Activated T-cell treated with anti-CD3 and anti-CD28 coated beads for 4 hours (primary cell): ENCODE measurements at regions not wholly inside any gene's neighbourhood (a gene's known extent, or its start where the extent isn't known, plus 50 kb on each side); places are given as distances from the start of the nearest gene placed in this dataset.

Source experiments
- DNase-seq: peaks from one replicate; pipeline ENCODE4 v3.0.0-alpha.2; 2020

DNA sequence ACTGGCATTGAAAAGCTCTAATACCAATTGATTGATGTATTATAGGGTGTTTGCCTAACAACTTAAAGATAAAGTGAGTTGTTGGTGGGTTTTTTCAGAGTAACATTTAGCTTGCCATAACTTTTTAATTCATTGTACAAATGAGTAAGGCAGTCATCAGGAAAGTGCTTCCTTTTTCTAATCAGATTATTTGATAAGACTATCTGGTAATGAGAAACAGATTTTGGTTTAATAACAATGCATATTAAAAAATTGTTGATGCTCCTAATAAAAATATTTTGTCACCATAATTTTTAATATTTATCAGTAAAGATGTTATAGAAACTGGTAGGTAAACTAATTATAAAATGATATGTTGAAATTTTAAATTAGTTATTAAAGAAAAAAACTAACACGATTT is 51.3 kb downstream of the BLTP1 start:
- no peak for DNase-seq

DNA sequence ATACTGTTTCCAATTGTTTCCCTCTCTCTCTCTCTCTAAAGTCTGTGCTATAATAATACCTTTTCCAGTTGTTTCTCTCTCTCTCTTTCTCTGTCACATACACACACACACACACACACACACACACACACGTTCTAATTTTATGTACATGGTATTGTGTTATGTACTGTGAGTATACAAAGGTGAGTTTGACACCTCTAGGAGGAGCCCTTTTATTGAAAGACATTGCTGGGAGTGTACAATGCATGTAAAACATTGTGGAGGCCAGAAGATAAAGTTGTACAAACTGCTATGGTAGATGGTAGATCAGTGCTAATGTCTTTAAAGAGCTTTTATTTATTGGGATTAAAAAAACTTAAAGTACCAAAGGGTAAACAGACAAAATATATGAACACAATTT is 53.6 kb downstream of the BLTP1 start:
- DNase-seq = no peak

DNA sequence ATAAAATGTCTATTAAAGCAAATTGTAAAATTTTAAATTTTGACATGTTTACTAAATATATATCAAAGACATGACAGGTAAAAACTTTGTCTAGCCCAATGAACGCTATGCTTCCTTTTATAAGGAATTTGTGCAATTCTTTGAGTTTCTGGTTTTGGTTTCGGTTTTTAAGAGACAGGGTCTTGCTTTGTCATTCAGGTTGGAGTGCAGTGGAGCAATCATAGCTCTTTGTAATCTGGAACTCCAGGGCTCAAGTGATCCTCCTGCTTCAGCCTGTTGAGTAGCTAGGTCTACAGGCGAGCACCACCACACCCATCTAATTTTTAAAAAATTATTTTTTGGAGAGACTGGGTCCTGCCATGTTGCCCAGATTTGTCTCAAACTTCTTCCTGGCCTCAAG is 60.7 kb downstream of the BLTP1 start:
- DNase-seq = no peak

DNA sequence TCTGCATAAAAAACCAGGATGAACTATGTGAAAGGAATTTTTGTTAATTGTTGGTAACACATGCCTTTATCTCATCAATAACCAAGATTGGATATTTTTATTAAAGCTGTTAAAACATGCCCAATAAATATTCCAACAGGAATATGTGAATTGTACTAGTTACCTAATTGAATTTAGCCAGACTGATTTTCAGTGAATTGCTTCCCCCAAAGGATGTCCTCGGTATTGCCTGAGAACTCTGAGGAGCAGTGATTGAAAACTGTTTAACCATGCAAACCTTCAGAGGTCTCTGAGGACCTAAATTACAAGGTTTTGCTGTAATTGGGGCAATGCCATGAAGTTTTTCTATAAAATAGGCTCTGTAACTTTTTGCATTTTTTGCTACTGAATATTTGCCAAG is 66.6 kb downstream of the BLTP1 start:
- DNase-seq = no peak

DNA sequence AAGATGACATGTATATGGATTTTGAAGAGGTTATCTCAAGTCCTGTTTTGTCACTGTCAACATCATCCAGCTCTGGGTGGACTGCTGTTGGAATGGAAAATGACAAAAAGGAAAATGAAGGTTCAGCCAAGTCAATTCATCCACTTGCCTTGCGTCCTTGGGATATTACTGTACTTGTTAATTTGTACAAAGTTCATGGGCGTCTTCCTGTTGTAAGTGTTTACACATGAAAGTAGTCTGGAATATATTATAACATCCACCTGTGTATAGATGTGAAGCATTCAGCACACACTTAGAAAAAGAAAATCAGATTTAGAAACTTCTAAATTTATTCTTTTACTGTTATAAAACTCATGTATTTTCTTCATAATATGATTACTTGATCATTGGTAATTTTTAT is 67.2 kb downstream of the BLTP1 start:
- DNase-seq = no peak

- no peak for DNase-seq
These were observed 69.2 kb downstream of the BLTP1 start for GRCh38 chr4:122221322-122221721.

DNA sequence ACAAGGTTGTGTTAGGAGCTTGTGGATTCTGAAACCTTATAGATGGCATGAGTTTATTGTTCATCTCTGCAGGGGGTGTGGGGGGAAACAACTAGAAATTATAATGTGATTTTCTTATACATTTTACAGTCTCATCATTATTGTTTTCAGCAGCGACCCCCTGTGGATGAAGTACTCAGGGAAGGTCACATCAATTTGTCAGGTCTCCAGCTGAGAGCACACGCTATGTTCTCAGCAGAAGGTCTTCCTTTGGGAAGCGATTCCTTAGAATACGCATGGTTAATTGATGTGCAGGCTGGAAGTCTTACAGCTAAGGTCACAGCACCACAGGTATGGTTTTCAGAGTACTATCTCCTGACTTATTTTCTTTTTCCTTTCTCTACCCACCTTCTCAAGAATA is 72.2 kb downstream of the BLTP1 start:
- peak; percentile 0 for DNase-seq

- no peak for DNase-seq
These were observed 75.1 kb downstream of the BLTP1 start for GRCh38 chr4:122227202-122227601.

DNA sequence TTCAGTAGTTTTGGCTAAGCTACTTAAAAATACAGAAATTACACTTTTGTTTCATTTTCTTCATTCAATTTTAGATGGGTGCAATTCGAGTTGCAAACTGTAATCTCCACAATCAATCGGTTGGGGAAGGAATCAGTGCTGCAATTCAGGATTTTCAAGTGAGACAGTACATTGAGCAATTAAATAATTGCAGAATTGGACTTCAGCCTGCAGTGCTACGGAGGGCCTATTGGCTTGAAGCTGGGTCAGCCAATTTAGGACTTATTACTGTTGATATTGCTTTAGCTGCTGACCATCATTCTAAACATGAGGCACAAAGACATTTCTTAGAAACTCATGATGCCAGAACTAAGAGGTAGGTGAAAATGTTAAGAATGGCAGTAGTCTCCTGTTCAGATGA is 77.7 kb downstream of the BLTP1 start:
- DNase-seq = no peak

- DNase-seq = no peak
These were observed 80.5 kb downstream of the BLTP1 start for GRCh38 chr4:122232633-122233032.

DNA sequence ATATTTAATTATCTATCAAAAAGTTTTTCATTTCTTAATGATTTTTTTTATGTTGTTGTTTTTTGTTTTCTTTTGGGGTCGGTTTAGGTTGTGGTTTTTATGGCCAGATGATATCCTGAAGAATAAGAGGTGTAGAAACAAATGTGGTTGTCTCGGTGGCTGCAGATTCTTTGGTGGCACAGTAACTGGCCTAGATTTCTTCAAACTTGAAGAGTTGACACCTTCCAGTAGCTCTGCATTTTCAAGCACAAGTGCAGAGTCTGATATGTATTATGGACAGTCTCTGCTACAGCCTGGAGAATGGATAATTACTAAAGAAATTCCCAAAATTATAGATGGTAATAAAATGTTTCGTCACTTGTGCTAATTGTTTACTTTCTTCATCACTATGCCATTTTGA is 82.6 kb downstream of the BLTP1 start:
- DNase-seq = no peak

- no peak for DNase-seq
These were observed 91.7 kb downstream of the BLTP1 start for GRCh38 chr4:122243785-122244184.

DNA sequence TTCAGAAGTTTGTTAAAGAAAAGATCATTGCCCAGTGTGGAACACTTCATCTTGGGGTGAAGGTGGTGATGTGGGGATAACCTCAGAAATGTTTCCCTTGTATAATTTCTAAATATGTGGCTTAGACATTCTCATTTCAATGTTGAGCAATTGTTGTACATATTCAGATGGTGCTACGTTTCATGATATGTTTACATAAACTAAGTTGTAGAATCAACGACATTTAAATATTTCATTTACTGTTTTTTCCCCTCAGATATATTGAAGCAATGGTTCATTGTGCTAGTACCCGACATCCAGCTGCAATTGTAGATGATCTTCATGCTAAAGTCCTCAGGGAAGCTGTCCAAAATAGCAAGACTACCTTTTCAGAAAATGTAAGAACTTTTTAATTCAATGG is 92.6 kb downstream of the BLTP1 start:
- no peak for DNase-seq

DNA sequence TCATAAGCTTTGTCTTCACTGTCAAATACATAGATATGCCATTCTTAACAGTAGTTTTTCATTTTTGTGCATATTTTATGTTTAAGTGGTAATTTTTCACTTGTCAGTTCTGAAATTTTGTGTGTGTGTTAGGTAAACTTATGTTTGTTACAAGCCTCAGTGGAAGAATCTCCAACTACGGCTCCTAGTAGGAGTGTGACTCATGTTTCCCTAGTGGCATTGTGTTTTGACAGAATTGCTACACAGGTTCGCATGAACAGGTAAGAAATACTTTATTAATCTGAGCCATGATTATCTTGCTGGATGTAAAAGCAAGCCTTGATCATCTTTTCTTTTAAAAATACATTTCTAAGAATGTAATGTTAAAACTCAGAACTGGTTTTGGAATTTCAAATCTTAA is 94.4 kb downstream of the BLTP1 start:
- no peak for DNase-seq

- DNase-seq = no peak
These were observed 97.2 kb downstream of the BLTP1 start for GRCh38 chr4:122249357-122249756.

- no peak for DNase-seq
These were observed 100.5 kb downstream of the BLTP1 start for GRCh38 chr4:122252584-122252983.

- no peak for DNase-seq
These were observed 107.7 kb downstream of the BLTP1 start for GRCh38 chr4:122259849-122260248.

DNA sequence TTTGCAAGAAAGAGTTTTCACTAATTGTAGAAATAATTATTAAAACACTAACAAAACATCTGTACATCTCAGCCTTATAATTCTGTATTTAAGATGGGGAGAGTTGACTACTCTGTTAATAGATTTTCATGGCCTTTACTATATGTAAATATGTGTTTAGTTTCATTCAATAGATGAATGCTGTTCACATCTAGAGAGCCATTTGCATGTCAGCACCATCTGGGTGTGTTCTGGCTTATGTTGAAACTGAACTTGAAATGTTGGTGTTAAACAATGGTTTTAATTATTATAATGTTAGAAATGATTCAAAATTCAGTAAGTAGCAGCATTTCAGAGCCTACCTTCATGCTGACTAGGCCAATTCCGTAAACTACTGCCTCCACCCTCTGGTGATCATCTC is 102.5 kb upstream of the ADAD1 start:
- DNase-seq = no peak

DNA sequence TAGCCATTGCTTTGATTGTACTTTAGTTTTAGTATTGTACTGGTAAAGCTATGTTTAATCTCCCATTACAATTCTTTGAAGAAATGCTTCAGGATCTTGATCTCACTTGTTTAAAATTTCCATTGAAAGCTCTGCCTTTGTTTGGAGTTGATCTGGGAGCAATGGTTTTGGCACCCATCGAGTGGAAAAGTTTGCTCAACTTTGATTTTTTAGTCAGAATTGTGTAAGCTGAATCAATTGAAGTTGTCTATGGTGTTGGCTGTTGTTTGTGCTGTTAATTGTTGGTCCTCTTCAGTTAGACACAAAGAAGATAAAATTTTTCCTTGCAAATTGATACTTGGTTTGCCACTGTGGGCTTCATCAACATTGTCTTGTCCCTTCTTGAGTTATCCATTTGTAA is 99.8 kb upstream of the ADAD1 start:
- DNase-seq = no peak

DNA sequence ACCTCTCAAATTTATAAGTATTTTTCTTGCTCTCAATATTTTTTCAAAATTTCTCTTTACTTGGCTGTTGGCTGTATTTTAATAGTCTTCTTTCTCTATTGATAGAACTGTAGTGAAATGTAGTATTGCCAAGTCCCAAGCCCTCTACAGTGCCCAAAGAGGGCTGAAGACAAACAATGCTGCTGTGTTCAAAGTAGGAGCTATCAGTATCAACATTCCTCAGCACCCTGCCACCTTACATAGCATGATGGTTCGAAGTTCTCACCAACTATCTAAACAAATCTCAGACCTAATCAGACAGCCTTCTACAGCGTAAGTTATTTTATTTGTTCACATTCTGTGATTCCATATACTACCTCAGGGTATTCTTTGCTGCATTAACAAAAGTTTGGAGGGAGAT is 99.1 kb upstream of the ADAD1 start:
- DNase-seq = no peak

DNA sequence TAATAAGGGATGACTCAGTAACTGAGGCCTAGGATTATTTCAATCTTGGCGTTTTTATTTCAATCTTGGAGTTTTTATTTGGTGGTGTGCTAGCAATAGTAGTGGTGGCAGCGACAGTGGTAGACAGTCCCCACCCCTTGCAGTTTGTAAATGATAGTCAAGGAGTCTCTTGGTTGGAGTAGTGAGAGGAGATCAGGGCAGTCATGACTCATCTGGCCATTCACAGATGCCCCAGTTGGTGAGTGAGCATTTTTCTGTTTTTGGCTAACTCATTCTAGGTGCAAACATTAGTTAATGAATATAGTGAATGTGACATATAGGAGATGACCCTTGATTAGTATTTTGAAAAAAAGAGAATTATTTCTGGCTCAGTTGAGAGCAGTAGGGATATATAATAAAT is 93.5 kb upstream of the ADAD1 start:
- DNase-seq = no peak

GRCh38 chr4:122293374-122294365 is 85.1 kb upstream of the ADAD1 start:
- no peak for DNase-seq

GRCh38 chr4:122297694-122298093 is 81.1 kb upstream of the ADAD1 start:
- DNase-seq = no peak

DNA sequence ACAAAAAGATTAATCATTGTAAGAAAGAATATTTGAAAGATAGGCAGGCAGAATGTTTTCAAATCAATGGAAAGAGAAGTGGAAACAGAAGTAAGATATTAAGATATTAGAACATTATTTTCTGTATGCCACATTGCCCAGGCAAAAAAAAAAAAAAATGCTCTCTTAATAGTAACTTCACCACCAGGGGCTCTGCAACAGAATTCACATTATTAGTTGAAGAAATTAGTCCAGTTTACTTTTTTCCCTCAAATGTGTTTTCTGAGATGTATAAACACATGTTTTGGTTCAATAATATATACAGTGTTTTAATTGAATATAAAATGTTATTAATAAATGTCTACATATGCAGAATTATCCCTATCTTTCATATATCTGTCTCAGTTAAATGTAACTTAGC is 78.0 kb upstream of the ADAD1 start:
- no peak for DNase-seq

- no peak for DNase-seq
These were observed 73.0 kb upstream of the ADAD1 start for GRCh38 chr4:122305853-122306252.
